ENCODE measurements at regions not wholly inside any gene's neighbourhood (a gene's known extent, or its start where the extent isn't known, plus 50 kb on each side); places are given as distances from the start of the nearest gene placed in this dataset.
"Not testable (repeated sequence)": the region's sequence is repeated elsewhere in the genome, so short reads cannot be mapped to it uniquely, and the experiment has no call there.

DNA sequence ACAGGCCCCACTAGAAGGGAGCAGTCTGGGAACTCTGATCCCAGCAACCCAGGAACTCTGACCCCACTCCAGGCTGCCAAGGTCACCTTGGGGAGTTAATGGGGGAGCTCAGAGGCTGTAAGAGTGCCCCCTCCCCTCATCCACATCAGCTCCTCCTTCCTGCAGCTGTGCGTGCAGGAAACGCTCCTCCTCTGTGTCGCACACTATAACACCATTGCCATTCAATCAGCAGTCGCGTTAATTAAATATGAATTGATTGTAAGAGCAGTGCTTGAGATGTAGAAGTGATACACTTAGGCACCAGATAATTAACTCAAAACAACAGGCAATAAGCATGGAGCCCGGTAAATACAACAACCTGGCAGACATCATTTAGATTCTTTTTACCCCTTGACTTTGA lies 205.7 kb downstream of the MATN1 start:
- H3K4me3 ChIP-seq (ENCODE audit: low read depth, low read length); H3K36me3 Mint-ChIP-seq; H3K36me3 ChIP-seq (ENCODE audit: control insufficient read depth, insufficient read depth, low read length); H3K27ac Mint-ChIP-seq; ATAC-seq (ENCODE audit: low read depth in 2 of 2); H3K27me3 ChIP-seq (ENCODE audit: control insufficient read depth, insufficient read depth, low read length); H3K9me3 ChIP-seq (ENCODE audit: control insufficient read depth in 2 of 2, low read length in 2 of 2); H3K4me1 ChIP-seq (ENCODE audit: control insufficient read depth, insufficient read depth, low read length, poor library complexity, severe bottlenecking); H3K9me3 Mint-ChIP-seq; H3K4me3 Mint-ChIP-seq; H3K27me3 Mint-ChIP-seq; H3K27ac ChIP-seq (ENCODE audit: insufficient read depth, low read length, poor library complexity, severe bottlenecking); DNase-seq; H3K4me1 Mint-ChIP-seq: not testable (repeated sequence)

DNA sequence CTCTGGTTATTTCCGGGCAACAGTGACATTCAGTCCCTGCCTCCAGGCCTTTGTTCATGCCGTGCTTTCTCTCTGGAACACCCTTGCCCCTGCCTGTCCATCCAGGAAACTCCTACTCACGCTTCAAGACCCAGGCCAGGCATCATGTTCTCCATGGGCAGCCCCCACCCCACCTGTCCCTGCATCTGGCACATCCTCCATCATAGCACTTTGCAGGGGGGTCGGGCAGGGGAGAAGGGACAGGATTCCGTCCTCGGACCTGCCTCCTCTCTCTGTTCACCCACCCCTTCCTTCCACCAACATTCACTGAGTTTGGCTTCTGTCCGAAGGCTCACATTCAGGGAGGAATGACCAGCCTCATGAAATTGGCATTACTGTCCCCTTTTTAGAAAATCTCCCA lies 206.1 kb downstream of the MATN1 start:
- not testable (repeated sequence) for H3K36me3 Mint-ChIP-seq; H3K4me3 Mint-ChIP-seq; DNase-seq; H3K4me3 ChIP-seq (ENCODE audit: low read depth, low read length); H3K27ac Mint-ChIP-seq; H3K27me3 Mint-ChIP-seq; H3K4me1 Mint-ChIP-seq; H3K36me3 ChIP-seq (ENCODE audit: control insufficient read depth, insufficient read depth, low read length); H3K9me3 ChIP-seq (ENCODE audit: control insufficient read depth in 2 of 2, low read length in 2 of 2); H3K4me1 ChIP-seq (ENCODE audit: control insufficient read depth, insufficient read depth, low read length, poor library complexity, severe bottlenecking); ATAC-seq (ENCODE audit: low read depth in 2 of 2); H3K9me3 Mint-ChIP-seq; H3K27me3 ChIP-seq (ENCODE audit: control insufficient read depth, insufficient read depth, low read length); H3K27ac ChIP-seq (ENCODE audit: insufficient read depth, low read length, poor library complexity, severe bottlenecking)

DNA sequence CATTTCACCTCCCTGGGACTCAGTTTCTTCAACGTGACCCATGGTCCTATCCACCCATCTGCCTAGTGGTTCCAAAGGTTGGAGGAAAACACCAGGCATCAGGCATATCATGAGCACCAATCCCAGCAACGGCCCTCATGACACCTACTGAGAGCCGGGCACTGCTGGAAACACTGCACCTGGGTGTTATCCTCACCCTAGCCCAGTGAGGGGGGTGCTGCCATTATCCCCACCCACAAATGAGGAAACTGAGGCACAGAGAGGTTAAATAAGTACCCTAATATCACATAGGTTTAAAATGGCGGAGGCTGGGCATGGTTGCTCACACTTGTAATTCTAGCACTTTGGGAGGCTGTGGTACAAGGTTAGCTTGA lies 206.9 kb downstream of the MATN1 start:
- Histone ChIP-seq H3K27me3 (ENCODE audit: control insufficient read depth, insufficient read depth, low read length) (peaks cover under 1% of the 10 kb centered on the region), H3K4me3 (ENCODE audit: low read depth, low read length) (no peak overlapping the region), H3K4me1 (ENCODE audit: control insufficient read depth, insufficient read depth, low read length, poor library complexity, severe bottlenecking) (no peaks in the 10 kb centered on the region), H3K36me3 (ENCODE audit: control insufficient read depth, insufficient read depth, low read length) (no peaks in the 10 kb centered on the region), H3K27ac (ENCODE audit: insufficient read depth, low read length, poor library complexity, severe bottlenecking) (no peak overlapping the region), H3K9me3 (ENCODE audit: control insufficient read depth in 2 of 2, low read length in 2 of 2) (no peaks in the 10 kb centered on the region)
- no peak for ATAC-seq (ENCODE audit: low read depth in 2 of 2)
- H3K36me3 Mint-ChIP-seq = no peaks in the 10 kb centered on the region
- H3K4me3 Mint-ChIP-seq = no peak overlapping the region
- peaks cover 9% of the 10 kb centered on the region for H3K27me3 Mint-ChIP-seq
- H3K4me1 Mint-ChIP-seq = no peaks in the 10 kb centered on the region
- no peak for DNase-seq
- no peaks in the 10 kb centered on the region for H3K9me3 Mint-ChIP-seq
- no peak overlapping the region for H3K27ac Mint-ChIP-seq

DNA sequence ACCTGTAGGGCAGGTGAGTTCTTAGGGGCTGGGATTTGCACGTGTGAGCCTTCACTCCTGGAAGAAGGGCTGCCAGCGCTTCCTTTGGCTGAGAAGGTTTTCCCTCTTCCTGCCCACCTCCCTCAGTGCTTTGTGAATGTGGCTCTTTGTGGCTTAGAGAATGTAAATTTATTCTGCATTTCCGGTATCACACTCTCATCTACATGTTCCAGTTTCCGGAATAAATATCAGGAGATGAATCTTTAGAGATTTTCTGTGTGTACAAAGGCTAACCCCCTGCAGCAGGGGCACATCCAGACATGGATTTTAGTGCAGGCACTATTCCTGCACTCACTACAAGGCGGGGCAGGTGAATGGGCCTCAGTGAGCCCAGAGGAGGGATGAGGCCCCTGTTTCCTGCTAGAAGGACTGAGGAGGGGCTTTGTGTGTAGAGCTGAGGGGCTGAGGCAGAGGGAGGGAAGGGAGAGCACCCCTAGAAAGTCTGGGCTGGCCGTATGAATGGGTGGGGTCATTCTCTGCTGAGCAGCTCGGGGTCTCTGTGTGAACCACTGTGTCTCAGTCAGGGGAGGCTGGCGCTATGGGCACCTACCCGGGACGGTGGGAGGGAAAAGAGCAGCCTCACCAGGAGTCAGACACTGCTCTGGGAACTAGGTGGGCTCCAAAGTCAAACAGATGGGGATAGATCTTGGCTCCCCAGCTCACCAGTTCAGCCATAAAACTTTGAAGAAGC lies 207.5 kb downstream of the MATN1 start:
- no peak for DNase-seq
- Histone ChIP-seq H3K27ac (ENCODE audit: insufficient read depth, low read length, poor library complexity, severe bottlenecking) (no peak overlapping the region), H3K27me3 (ENCODE audit: control insufficient read depth, insufficient read depth, low read length) (peaks cover 2% of the 10 kb centered on the region), H3K9me3 (ENCODE audit: control insufficient read depth in 2 of 2, low read length in 2 of 2) (no peaks in the 10 kb centered on the region), H3K36me3 (ENCODE audit: control insufficient read depth, insufficient read depth, low read length) (no peaks in the 10 kb centered on the region), H3K4me1 (ENCODE audit: control insufficient read depth, insufficient read depth, low read length, poor library complexity, severe bottlenecking) (no peaks in the 10 kb centered on the region), H3K4me3 (ENCODE audit: low read depth, low read length) (no peak overlapping the region)
- Mint-ChIP-seq H3K4me1 (no peaks in the 10 kb centered on the region), H3K9me3 (peaks cover 0 to 2% (median 0%) of the 10 kb centered on the region in 7 donors), H3K4me3 (no peak overlapping the region), H3K27me3 (peaks cover 9% of the 10 kb centered on the region), H3K36me3 (no peaks in the 10 kb centered on the region), H3K27ac (no peak overlapping the region)
- no peak for ATAC-seq (ENCODE audit: low read depth in 2 of 2)

DNA sequence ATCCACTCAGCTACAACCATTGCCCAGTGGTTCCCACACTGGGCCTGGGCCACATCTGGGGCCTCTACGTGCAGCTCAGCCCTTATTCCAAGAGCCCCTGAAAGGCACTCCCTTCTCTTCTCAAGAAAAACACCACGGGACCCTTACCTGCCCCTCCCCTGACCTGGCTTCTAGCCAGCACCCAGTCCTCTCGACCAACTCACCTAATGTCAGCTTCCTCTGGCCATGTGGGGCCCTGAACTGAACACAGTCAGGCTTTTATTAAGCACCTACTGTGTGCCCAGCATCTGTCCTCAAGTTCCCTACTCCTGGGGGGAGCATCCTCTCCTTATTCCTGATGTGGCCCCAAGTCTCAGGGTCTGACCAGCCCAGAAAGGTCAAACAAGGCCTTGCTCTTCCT lies 208.4 kb downstream of the MATN1 start:
- no peaks in the 10 kb centered on the region for H3K36me3 Mint-ChIP-seq
- H3K36me3 ChIP-seq (ENCODE audit: control insufficient read depth, insufficient read depth, low read length) = no peaks in the 10 kb centered on the region
- peaks cover 9% of the 10 kb centered on the region for H3K27me3 Mint-ChIP-seq
- H3K4me1 Mint-ChIP-seq = no peaks in the 10 kb centered on the region
- no peak overlapping the region for H3K4me3 Mint-ChIP-seq
- ATAC-seq (ENCODE audit: low read depth in 2 of 2) (no peak), DNase-seq (no peak)
- H3K9me3 Mint-ChIP-seq = peaks cover 0 to 2% (median 0%) of the 10 kb centered on the region in 7 donors
- peaks cover 2% of the 10 kb centered on the region for H3K27me3 ChIP-seq (ENCODE audit: control insufficient read depth, insufficient read depth, low read length)
- H3K9me3 ChIP-seq (ENCODE audit: control insufficient read depth in 2 of 2, low read length in 2 of 2) = no peaks in the 10 kb centered on the region
- no peaks in the 10 kb centered on the region for H3K4me1 ChIP-seq (ENCODE audit: control insufficient read depth, insufficient read depth, low read length, poor library complexity, severe bottlenecking)
- peak overlapping the region in 1 of 3 donors; percentile 49 for H3K27ac Mint-ChIP-seq
- no peak overlapping the region for H3K4me3 ChIP-seq (ENCODE audit: low read depth, low read length)
- H3K27ac ChIP-seq (ENCODE audit: insufficient read depth, low read length, poor library complexity, severe bottlenecking) = no peak overlapping the region

DNA sequence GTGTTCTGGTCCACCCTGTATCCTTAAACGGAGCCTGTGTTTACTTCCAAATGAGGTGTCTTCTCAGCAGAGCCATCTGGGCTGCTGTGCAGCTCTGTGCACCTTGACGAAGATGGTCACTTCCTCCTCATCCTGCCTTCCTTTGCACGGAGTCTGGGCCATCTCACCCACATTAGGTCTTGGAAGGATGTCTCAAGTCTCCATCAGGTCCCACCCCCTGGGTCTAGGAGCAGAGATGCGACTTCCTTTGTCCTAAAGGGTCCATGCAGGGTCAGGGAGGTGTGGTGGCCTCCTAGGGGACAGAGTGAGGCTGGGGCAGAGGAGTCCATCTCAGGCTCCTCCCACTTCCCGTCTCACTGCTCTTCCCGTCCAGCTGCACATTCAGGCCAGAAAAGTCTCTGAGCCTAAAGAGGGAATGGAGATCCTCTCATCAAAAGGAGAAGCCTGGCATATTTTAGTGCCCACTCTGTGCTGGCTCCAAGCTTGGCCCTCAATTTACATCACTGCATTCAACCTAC lies 209.2 kb downstream of the MATN1 start:
- no peak for ATAC-seq (ENCODE audit: low read depth in 2 of 2)
- Mint-ChIP-seq H3K27me3 (peaks cover 11% of the 10 kb centered on the region), H3K4me3 (no peak overlapping the region), H3K9me3 (peaks cover 0 to 2% (median 0%) of the 10 kb centered on the region in 7 donors), H3K36me3 (no peaks in the 10 kb centered on the region), H3K27ac (no peak overlapping the region), H3K4me1 (no peaks in the 10 kb centered on the region)
- Histone ChIP-seq H3K27me3 (ENCODE audit: control insufficient read depth, insufficient read depth, low read length) (peaks cover 2% of the 10 kb centered on the region), H3K4me3 (ENCODE audit: low read depth, low read length) (no peak overlapping the region), H3K27ac (ENCODE audit: insufficient read depth, low read length, poor library complexity, severe bottlenecking) (no peak overlapping the region), H3K4me1 (ENCODE audit: control insufficient read depth, insufficient read depth, low read length, poor library complexity, severe bottlenecking) (no peaks in the 10 kb centered on the region), H3K9me3 (ENCODE audit: control insufficient read depth in 2 of 2, low read length in 2 of 2) (no peaks in the 10 kb centered on the region), H3K36me3 (ENCODE audit: control insufficient read depth, insufficient read depth, low read length) (no peaks in the 10 kb centered on the region)
- no peak for DNase-seq

DNA sequence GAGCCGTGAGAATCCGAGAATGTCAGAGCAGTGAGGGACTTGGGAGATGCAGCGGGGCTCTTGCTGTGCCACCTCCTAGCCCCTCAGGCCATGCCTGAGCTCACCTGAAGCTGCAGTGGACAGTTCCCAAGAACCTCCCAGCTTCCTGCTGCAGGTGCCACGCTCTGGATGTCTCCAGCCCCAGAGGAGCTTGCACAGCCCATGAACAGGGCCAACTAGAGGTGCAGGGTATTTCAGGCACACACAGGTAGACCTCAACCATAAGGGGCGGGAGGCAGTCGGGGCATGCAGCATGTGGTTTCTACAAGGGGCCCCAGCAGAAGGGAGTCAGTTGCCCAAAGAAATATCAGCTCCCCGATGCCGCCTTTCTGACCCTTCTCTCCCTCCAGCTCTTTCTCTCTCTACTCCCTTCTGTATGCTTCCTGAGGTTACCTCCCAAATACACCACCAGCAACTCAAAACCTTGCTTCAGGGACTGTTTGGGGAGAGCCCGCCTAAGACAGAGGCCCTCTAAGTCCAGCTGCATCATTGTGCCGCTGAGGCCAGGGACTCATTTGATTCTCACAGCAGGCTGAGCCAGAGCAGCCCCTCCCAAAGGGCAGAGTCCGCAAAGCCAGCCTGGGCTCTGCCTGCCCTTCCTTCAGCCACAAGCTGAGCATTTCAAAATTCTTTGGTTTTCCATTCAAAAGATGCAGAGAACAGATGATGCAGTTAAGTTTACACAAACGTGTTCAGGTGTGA lies 209.8 kb downstream of the MATN1 start:
- H3K4me1 Mint-ChIP-seq = no peaks in the 10 kb centered on the region
- Histone ChIP-seq H3K27ac (ENCODE audit: insufficient read depth, low read length, poor library complexity, severe bottlenecking) (no peak overlapping the region), H3K4me1 (ENCODE audit: control insufficient read depth, insufficient read depth, low read length, poor library complexity, severe bottlenecking) (no peaks in the 10 kb centered on the region), H3K4me3 (ENCODE audit: low read depth, low read length) (no peak overlapping the region), H3K36me3 (ENCODE audit: control insufficient read depth, insufficient read depth, low read length) (no peaks in the 10 kb centered on the region), H3K27me3 (ENCODE audit: control insufficient read depth, insufficient read depth, low read length) (peaks cover 2% of the 10 kb centered on the region), H3K9me3 (ENCODE audit: control insufficient read depth in 2 of 2, low read length in 2 of 2) (no peaks in the 10 kb centered on the region)
- ATAC-seq (ENCODE audit: low read depth in 2 of 2) (no peak), DNase-seq (no peak)
- H3K27ac Mint-ChIP-seq = no peak overlapping the region
- H3K36me3 Mint-ChIP-seq = no peaks in the 10 kb centered on the region
- no peak overlapping the region for H3K4me3 Mint-ChIP-seq
- peaks cover 0 to 2% (median 0%) of the 10 kb centered on the region in 7 donors for H3K9me3 Mint-ChIP-seq
- H3K27me3 Mint-ChIP-seq = peaks cover 15% of the 10 kb centered on the region

DNA sequence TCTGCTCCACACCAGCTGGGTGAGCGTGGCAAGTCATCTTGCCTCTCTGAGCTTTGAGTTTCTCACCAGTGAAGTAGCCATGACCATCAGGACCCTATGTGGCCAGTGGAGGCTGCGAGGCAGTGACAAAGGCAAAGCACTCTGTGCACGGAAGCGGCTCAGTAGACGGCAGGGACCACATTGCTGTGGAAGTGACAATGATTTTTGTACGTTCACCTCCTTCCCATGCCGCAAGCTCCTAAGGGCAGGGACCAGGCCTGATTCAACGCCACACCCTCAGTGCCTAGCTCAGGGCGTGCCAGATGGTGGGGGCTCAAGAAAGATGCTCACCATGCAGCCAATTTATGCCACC lies 210.5 kb downstream of the MATN1 start:
- Mint-ChIP-seq H3K27me3 (peaks cover 15% of the 10 kb centered on the region), H3K27ac (no peak overlapping the region), H3K4me1 (no peaks in the 10 kb centered on the region), H3K36me3 (no peaks in the 10 kb centered on the region), H3K4me3 (no peak overlapping the region), H3K9me3 (peaks cover 0 to 2% (median 0%) of the 10 kb centered on the region in 7 donors)
- Histone ChIP-seq H3K27me3 (ENCODE audit: control insufficient read depth, insufficient read depth, low read length) (peaks cover 2% of the 10 kb centered on the region), H3K36me3 (ENCODE audit: control insufficient read depth, insufficient read depth, low read length) (no peaks in the 10 kb centered on the region), H3K4me3 (ENCODE audit: low read depth, low read length) (no peak overlapping the region), H3K9me3 (ENCODE audit: control insufficient read depth in 2 of 2, low read length in 2 of 2) (no peaks in the 10 kb centered on the region), H3K4me1 (ENCODE audit: control insufficient read depth, insufficient read depth, low read length, poor library complexity, severe bottlenecking) (no peaks in the 10 kb centered on the region), H3K27ac (ENCODE audit: insufficient read depth, low read length, poor library complexity, severe bottlenecking) (no peak overlapping the region)
- ATAC-seq (ENCODE audit: low read depth in 2 of 2) (no peak), DNase-seq (no peak)
